ENCODE measurements at regions not wholly inside any gene's neighbourhood (a gene's known extent, or its start where the extent isn't known, plus 50 kb on each side); places are given as distances from the start of the nearest gene placed in this dataset.

DNA sequence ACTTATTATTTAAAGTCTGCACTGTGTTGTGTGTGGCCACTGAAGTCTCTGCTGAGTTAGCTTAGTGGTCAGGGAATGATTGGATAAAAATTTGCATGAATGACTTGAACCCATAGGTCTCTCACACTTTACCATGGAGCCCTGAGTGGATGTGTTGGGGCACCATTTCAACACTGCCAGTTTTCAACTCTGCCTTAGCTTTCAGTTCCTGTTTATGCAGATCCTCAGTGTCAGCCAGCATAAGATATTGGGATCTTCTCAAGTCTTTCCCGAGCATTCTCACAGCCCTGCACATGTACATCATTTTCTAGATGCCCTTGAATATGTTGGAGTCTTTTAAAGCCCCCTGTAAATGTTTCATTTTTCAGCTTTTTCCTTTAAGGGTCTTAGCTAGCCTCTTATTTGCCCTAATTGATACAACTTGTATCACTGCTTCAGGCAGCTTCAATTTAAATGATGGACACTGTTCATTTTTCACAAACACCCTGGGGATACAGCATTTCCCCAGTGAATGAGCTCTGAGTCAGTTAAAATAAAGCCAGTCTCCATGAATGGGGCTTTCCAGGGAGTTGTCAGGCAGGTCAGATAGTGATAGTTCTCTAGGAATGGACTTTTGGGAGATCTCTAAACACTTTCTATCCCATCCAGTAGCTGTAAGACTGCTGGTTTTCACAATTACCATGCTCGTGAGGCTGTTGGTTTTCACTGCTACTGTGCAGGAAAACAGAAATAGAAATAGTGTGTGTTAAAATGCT is 211.9 kb upstream of the PAPPA start:
- ATAC-seq (no peak), DNase-seq (ENCODE audit: low spot score) (no peak)
- H3K4me1 Mint-ChIP-seq: peaks cover 19% of the 10 kb centered on the region
- ChIA-PET POLR2A (no interaction called here), CTCF (no interaction called here)
- TF ChIP-seq ZNF219 (CRISPR knock-in tag; IDR thresholded peaks at IDR 0.05; ENCODE audit: borderline replicate concordance): no peak
- no peak for TF ChIP-seq KAT7 (CRISPR knock-in tag; IDR thresholded peaks at IDR 0.05; ENCODE audit: borderline replicate concordance)
- no peak for TF ChIP-seq RELA (CRISPR knock-in tag; IDR thresholded peaks at IDR 0.05; ENCODE audit: borderline replicate concordance)
- TF ChIP-seq, protein P1, sequence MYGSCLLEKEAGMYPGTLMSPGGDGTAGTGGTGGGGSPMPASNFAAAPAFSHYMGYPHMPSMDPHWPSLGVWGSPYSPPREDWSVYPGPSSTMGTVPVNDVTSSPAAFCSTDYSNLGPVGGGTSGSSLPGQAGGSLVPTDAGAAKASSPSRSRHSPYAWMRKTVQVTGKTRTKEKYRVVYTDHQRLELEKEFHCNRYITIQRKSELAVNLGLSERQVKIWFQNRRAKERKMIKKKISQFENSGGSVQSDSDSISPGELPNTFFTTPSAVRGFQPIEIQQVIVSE (CRISPR knock-in tag; IDR thresholded peaks at IDR 0.05; ENCODE audit: borderline replicate concordance): no peak
- TF ChIP-seq FOXP1 (CRISPR knock-in tag; IDR thresholded peaks at IDR 0.05; ENCODE audit: borderline replicate concordance): no peak
- no peak overlapping the region for H3K27ac Mint-ChIP-seq
- H3K4me3 Mint-ChIP-seq: no peak overlapping the region
- no peaks in the 10 kb centered on the region for H3K36me3 Mint-ChIP-seq
- H3K9me3 Mint-ChIP-seq: no peaks in the 10 kb centered on the region
- H3K27me3 Mint-ChIP-seq (ENCODE audit: low read depth): peaks cover 6% of the 10 kb centered on the region

DNA sequence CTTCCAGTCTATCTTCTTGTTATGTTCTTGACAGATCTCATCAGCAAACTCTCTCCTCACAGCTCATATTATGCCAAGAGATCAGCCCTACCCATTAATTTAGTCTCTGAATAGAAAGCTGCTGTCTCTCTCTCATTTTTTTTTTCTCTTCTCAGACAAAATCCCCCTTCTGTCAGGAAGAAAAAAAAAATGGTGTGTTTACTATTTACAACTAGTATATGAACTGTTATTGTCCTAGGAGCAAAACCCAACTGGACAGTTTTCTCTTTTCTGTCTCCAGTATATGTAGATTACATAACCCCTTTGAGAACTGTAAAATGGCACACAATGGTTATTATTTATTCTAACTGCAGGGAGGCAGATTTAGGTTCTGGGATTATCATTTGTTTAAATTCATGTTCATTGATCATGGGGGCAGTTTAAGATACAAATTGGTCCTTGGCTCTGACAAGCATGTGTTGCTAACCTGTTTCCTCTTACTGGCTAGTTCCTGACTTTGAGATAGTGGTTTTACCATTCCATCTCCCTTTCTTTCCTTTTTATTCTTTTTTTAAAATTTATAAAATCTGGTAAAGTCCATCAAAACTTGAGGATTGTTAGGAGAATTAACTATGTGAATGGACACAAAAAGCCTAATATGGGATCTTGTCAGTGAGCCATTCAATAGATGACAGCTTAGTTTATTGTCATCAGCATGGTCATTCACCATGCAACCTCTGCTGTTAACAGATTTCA is 210.0 kb upstream of the PAPPA start:
- Mint-ChIP-seq H3K27me3 (ENCODE audit: low read depth) (peaks cover 6% of the 10 kb centered on the region), H3K27ac (peak overlapping the region; percentile 89), H3K4me3 (no peak overlapping the region), H3K36me3 (no peaks in the 10 kb centered on the region), H3K9me3 (0 out of 2 replicates have a peak, but pooled peaks cover under 1% of the 10 kb centered on the region), H3K4me1 (peaks cover 19% of the 10 kb centered on the region)
- TF ChIP-seq ZMAT4 (CRISPR knock-in tag; IDR thresholded peaks at IDR 0.05) (no peak), ZNF138 (CRISPR knock-in tag; conservative IDR thresholded peaks at IDR 0.05) (no peak), EMX1 (CRISPR knock-in tag; IDR thresholded peaks at IDR 0.05) (no peak), SP1 (CRISPR knock-in tag; conservative IDR thresholded peaks at IDR 0.05) (no peak), NR2C2 (CRISPR knock-in tag; IDR thresholded peaks at IDR 0.05) (no peak), SOX15 (CRISPR knock-in tag; IDR thresholded peaks at IDR 0.05) (no peak)
- TF ChIP-seq, protein P2, sequence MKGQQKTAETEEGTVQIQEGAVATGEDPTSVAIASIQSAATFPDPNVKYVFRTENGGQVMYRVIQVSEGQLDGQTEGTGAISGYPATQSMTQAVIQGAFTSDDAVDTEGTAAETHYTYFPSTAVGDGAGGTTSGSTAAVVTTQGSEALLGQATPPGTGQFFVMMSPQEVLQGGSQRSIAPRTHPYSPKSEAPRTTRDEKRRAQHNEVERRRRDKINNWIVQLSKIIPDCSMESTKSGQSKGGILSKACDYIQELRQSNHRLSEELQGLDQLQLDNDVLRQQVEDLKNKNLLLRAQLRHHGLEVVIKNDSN (CRISPR knock-in tag; IDR thresholded peaks at IDR 0.05): no peak
- TF ChIP-seq, protein P3, sequence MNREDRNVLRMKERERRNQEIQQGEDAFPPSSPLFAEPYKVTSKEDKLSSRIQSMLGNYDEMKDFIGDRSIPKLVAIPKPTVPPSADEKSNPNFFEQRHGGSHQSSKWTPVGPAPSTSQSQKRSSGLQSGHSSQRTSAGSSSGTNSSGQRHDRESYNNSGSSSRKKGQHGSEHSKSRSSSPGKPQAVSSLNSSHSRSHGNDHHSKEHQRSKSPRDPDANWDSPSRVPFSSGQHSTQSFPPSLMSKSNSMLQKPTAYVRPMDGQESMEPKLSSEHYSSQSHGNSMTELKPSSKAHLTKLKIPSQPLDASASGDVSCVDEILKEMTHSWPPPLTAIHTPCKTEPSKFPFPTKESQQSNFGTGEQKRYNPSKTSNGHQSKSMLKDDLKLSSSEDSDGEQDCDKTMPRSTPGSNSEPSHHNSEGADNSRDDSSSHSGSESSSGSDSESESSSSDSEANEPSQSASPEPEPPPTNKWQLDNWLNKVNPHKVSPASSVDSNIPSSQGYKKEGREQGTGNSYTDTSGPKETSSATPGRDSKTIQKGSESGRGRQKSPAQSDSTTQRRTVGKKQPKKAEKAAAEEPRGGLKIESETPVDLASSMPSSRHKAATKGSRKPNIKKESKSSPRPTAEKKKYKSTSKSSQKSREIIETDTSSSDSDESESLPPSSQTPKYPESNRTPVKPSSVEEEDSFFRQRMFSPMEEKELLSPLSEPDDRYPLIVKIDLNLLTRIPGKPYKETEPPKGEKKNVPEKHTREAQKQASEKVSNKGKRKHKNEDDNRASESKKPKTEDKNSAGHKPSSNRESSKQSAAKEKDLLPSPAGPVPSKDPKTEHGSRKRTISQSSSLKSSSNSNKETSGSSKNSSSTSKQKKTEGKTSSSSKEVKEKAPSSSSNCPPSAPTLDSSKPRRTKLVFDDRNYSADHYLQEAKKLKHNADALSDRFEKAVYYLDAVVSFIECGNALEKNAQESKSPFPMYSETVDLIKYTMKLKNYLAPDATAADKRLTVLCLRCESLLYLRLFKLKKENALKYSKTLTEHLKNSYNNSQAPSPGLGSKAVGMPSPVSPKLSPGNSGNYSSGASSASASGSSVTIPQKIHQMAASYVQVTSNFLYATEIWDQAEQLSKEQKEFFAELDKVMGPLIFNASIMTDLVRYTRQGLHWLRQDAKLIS (CRISPR knock-in tag; IDR thresholded peaks at IDR 0.05; ENCODE audit: borderline replicate concordance): no peak
- POLR2A ChIA-PET: no interaction called here
- CTCF ChIA-PET: no interaction called here
- ATAC-seq: no peak
- no peak for DNase-seq (ENCODE audit: low spot score)

GRCh38 chr9:115944166-115944948 is 209.2 kb upstream of the PAPPA start:
- peaks cover 4% of the 10 kb centered on the region for H3K27me3 Mint-ChIP-seq (ENCODE audit: low read depth)
- H3K4me1 Mint-ChIP-seq: peaks cover 19% of the 10 kb centered on the region
- H3K27ac Mint-ChIP-seq: peak overlapping the region; percentile 89
- H3K9me3 Mint-ChIP-seq: peaks cover 8% of the 10 kb centered on the region
- CTCF ChIA-PET: no interaction called here
- DNase-seq (ENCODE audit: low spot score): no peak
- H3K4me3 Mint-ChIP-seq: no peak overlapping the region
- TF ChIP-seq GABPB1 (CRISPR knock-in tag; IDR thresholded peaks at IDR 0.05): peak; percentile 85
- TF ChIP-seq HMGA2 (CRISPR knock-in tag; IDR thresholded peaks at IDR 0.05): no peak
- 0 out of 2 replicates have a peak, but pooled peaks have one; percentile 43 for TF ChIP-seq TP53 (CRISPR knock-in tag; IDR thresholded peaks at IDR 0.05)
- ATAC-seq: no peak
- POLR2A ChIA-PET: no interaction called here
- no peaks in the 10 kb centered on the region for H3K36me3 Mint-ChIP-seq
